K562 (cell line): ENCODE measurements at regions not wholly inside any gene's neighbourhood (a gene's known extent, or its start where the extent isn't known, plus 50 kb on each side); places are given as distances from the start of the nearest gene placed in this dataset.

Experiments
- BRD4 ChIP-seq: fragments of 200-600 bp; sonication (generic); IDR thresholded peaks from 2 replicates; pipeline ENCODE4 v1.6.1; 2017; ENCODE audit warnings: inconsistent platforms
- CBX3 ChIP-seq, 2 experiments: IDR thresholded peaks; 1 replicate in 1 of 2; 2 replicates in 1 of 2; pipeline ENCODE4 v1.6.1; 2012; ENCODE audit warnings: inconsistent platforms in 2 of 2, low read length in 2 of 2, borderline replicate concordance in 1 of 2, control low read depth in 1 of 2
- GABPB2 ChIP-seq: fragments of 250-450 bp; sonication (Bioruptor Pico); conservative IDR thresholded peaks from 2 replicates; pipeline ENCODE4 v1.5.1; 2021; ENCODE audit warnings: mild to moderate bottlenecking
- MEIS2 ChIP-seq: fragments of 450-650 bp; IDR thresholded peaks from 2 replicates; pipeline ENCODE4 v1.6.1; 2014; ENCODE audit warnings: mild to moderate bottlenecking; ENCODE audit not compliant: partially characterized antibody
- SNIP1 ChIP-seq: fragments of 450-650 bp; IDR thresholded peaks from 2 replicates; pipeline ENCODE4 v1.7.1; 2017; ENCODE audit warnings: low read depth, mild to moderate bottlenecking
- TCF3 ChIP-seq: sonication (generic); formaldehyde crosslinking; IDR thresholded peaks from 2 replicates; pipeline ENCODE4 v1.4.0; 2020; ENCODE audit warnings: mild to moderate bottlenecking, missing genetic modification reagents
- ZC3H4 ChIP-seq: sonication (generic); formaldehyde crosslinking; IDR thresholded peaks from 2 replicates; pipeline ENCODE4 v1.9.0; 2021; ENCODE audit warnings: missing genetic modification reagents, borderline replicate concordance
- TF ChIP-seq, protein P1 (sequence below): fragments of 450-650 bp; IDR thresholded peaks from 2 replicates; pipeline ENCODE4 v1.7.1; 2018; ENCODE audit warnings: mild to moderate bottlenecking, low read depth; ENCODE audit not compliant: partially characterized antibody
- TF ChIP-seq, protein P2 (sequence below): sonication (generic); formaldehyde crosslinking; IDR thresholded peaks from 2 replicates; pipeline ENCODE4 v1.8.1; 2023; ENCODE audit warnings: mild to moderate bottlenecking, missing genetic modification reagents
- TF ChIP-seq, protein P3 (sequence below): fragments of 250-450 bp; sonication (Bioruptor Pico); IDR thresholded peaks from 2 replicates; pipeline ENCODE4 v1.5.0; 2021
- TF ChIP-seq, protein P4 (sequence below), 2 experiments: fragments of 450-650 bp in 1 of 2; IDR thresholded peaks; 2 replicates each; pipeline ENCODE4 v1.6.1; 2011 to 2017; ENCODE audit warnings: low read depth in 2 of 2, antibody characterized with exemption in 1 of 2, borderline replicate concordance in 1 of 2, low read length in 1 of 2, mild to moderate bottlenecking in 1 of 2, mixed read lengths in 1 of 2; ENCODE audit not compliant: control insufficient read depth in 1 of 2
- TF ChIP-seq, protein P5 (sequence below): fragments of 200-800 bp; sonication (Bioruptor generic); IDR thresholded peaks from 2 replicates; pipeline ENCODE4 v1.6.1; 2017; ENCODE audit warnings: missing genetic modification characterization, missing compliant biosample characterization
- TF ChIP-seq, protein P6 (sequence below): fragments of 450-650 bp; IDR thresholded peaks from 2 replicates; pipeline ENCODE4 v1.6.1; 2016
- TF ChIP-seq, protein P7 (sequence below), 2 experiments: fragments of 450-650 bp; conservative IDR thresholded peaks; 2 replicates each; pipeline ENCODE4 v1.6.1; 2017; ENCODE audit warnings: mild to moderate bottlenecking in 2 of 2, moderate library complexity in 2 of 2

DNA sequence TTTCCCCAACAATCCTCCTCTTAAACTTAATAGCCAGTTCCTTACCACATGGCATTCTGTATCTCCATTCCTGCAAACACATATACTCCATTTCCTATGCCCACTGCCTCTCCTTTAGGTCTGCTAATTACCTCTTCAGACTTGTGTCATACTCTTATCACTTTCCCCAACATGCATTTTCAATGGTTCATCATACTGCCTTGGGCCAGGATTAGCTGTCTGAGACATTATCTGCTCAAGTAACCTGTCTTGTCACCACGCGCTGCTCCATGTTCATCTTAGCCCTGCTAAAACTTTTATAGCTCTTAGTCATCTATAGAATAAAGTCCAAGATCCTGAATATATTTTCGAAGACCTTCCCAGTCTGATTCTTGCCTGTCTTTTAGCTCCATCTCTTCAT, 224.1 kb upstream of the GK2 start (continued):
- TF ChIP-seq, protein P1, sequence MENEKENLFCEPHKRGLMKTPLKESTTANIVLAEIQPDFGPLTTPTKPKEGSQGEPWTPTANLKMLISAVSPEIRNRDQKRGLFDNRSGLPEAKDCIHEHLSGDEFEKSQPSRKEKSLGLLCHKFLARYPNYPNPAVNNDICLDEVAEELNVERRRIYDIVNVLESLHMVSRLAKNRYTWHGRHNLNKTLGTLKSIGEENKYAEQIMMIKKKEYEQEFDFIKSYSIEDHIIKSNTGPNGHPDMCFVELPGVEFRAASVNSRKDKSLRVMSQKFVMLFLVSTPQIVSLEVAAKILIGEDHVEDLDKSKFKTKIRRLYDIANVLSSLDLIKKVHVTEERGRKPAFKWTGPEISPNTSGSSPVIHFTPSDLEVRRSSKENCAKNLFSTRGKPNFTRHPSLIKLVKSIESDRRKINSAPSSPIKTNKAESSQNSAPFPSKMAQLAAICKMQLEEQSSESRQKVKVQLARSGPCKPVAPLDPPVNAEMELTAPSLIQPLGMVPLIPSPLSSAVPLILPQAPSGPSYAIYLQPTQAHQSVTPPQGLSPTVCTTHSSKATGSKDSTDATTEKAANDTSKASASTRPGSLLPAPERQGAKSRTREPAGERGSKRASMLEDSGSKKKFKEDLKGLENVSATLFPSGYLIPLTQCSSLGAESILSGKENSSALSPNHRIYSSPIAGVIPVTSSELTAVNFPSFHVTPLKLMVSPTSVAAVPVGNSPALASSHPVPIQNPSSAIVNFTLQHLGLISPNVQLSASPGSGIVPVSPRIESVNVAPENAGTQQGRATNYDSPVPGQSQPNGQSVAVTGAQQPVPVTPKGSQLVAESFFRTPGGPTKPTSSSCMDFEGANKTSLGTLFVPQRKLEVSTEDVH: no peak
- TF ChIP-seq, protein P2, sequence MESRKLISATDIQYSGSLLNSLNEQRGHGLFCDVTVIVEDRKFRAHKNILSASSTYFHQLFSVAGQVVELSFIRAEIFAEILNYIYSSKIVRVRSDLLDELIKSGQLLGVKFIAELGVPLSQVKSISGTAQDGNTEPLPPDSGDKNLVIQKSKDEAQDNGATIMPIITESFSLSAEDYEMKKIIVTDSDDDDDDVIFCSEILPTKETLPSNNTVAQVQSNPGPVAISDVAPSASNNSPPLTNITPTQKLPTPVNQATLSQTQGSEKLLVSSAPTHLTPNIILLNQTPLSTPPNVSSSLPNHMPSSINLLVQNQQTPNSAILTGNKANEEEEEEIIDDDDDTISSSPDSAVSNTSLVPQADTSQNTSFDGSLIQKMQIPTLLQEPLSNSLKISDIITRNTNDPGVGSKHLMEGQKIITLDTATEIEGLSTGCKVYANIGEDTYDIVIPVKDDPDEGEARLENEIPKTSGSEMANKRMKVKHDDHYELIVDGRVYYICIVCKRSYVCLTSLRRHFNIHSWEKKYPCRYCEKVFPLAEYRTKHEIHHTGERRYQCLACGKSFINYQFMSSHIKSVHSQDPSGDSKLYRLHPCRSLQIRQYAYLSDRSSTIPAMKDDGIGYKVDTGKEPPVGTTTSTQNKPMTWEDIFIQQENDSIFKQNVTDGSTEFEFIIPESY (CRISPR knock-in tag): no peak
- TF ChIP-seq, protein P3, sequence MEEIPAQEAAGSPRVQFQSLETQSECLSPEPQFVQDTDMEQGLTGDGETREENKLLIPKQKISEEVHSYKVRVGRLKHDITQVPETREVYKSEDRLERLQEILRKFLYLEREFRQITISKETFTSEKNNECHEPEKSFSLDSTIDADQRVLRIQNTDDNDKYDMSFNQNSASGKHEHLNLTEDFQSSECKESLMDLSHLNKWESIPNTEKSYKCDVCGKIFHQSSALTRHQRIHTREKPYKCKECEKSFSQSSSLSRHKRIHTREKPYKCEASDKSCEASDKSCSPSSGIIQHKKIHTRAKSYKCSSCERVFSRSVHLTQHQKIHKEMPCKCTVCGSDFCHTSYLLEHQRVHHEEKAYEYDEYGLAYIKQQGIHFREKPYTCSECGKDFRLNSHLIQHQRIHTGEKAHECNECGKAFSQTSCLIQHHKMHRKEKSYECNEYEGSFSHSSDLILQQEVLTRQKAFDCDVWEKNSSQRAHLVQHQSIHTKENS (CRISPR knock-in tag): no peak
- TF ChIP-seq, protein P4, sequence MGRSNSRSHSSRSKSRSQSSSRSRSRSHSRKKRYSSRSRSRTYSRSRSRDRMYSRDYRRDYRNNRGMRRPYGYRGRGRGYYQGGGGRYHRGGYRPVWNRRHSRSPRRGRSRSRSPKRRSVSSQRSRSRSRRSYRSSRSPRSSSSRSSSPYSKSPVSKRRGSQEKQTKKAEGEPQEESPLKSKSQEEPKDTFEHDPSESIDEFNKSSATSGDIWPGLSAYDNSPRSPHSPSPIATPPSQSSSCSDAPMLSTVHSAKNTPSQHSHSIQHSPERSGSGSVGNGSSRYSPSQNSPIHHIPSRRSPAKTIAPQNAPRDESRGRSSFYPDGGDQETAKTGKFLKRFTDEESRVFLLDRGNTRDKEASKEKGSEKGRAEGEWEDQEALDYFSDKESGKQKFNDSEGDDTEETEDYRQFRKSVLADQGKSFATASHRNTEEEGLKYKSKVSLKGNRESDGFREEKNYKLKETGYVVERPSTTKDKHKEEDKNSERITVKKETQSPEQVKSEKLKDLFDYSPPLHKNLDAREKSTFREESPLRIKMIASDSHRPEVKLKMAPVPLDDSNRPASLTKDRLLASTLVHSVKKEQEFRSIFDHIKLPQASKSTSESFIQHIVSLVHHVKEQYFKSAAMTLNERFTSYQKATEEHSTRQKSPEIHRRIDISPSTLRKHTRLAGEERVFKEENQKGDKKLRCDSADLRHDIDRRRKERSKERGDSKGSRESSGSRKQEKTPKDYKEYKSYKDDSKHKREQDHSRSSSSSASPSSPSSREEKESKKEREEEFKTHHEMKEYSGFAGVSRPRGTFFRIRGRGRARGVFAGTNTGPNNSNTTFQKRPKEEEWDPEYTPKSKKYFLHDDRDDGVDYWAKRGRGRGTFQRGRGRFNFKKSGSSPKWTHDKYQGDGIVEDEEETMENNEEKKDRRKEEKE (IDR thresholded peaks at IDR 0.05; ENCODE audit: borderline replicate concordance in 1 of 2, control insufficient read depth in 1 of 2, low read depth in 2 of 2, low read length in 1 of 2): no peak
- TF ChIP-seq, protein P5, sequence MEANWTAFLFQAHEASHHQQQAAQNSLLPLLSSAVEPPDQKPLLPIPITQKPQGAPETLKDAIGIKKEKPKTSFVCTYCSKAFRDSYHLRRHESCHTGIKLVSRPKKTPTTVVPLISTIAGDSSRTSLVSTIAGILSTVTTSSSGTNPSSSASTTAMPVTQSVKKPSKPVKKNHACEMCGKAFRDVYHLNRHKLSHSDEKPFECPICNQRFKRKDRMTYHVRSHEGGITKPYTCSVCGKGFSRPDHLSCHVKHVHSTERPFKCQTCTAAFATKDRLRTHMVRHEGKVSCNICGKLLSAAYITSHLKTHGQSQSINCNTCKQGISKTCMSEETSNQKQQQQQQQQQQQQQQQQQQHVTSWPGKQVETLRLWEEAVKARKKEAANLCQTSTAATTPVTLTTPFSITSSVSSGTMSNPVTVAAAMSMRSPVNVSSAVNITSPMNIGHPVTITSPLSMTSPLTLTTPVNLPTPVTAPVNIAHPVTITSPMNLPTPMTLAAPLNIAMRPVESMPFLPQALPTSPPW (CRISPR knock-in tag): no peak
- TF ChIP-seq TCF3 (CRISPR knock-in tag): peak; percentile 94
- peak; percentile 73 for TF ChIP-seq MEIS2
- TF ChIP-seq, protein P6, sequence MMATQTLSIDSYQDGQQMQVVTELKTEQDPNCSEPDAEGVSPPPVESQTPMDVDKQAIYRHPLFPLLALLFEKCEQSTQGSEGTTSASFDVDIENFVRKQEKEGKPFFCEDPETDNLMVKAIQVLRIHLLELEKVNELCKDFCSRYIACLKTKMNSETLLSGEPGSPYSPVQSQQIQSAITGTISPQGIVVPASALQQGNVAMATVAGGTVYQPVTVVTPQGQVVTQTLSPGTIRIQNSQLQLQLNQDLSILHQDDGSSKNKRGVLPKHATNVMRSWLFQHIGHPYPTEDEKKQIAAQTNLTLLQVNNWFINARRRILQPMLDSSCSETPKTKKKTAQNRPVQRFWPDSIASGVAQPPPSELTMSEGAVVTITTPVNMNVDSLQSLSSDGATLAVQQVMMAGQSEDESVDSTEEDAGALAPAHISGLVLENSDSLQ: peak; percentile 56
- no peak for TF ChIP-seq SNIP1
- TF ChIP-seq CBX3 (IDR thresholded peaks at IDR 0.05; ENCODE audit: borderline replicate concordance in 1 of 2, low read length in 2 of 2): peak in 1 of 2 experiments; percentile 51; a peak in 1 of 3 replicates
- no peak for TF ChIP-seq ZC3H4 (CRISPR knock-in tag)
- TF ChIP-seq, protein P7, sequence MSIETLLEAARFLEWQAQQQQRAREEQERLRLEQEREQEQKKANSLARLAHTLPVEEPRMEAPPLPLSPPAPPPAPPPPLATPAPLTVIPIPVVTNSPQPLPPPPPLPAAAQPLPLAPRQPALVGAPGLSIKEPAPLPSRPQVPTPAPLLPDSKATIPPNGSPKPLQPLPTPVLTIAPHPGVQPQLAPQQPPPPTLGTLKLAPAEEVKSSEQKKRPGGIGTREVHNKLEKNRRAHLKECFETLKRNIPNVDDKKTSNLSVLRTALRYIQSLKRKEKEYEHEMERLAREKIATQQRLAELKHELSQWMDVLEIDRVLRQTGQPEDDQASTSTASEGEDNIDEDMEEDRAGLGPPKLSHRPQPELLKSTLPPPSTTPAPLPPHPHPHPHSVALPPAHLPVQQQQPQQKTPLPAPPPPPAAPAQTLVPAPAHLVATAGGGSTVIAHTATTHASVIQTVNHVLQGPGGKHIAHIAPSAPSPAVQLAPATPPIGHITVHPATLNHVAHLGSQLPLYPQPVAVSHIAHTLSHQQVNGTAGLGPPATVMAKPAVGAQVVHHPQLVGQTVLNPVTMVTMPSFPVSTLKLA (conservative IDR thresholded peaks at IDR 0.05): peak; percentile 35 to 43; a peak in 2 of 4 replicates
- no peak for TF ChIP-seq GABPB2 (CRISPR knock-in tag)
- TF ChIP-seq BRD4: no peak
